ENCODE measurements at regions not wholly inside any gene's neighbourhood (a gene's known extent, or its start where the extent isn't known, plus 50 kb on each side); places are given as distances from the start of the nearest gene placed in this dataset.

- Histone ChIP-seq H3K36me3 (no peaks in the 10 kb centered on the region), H3K27me3 (replicated peaks; ENCODE audit: insufficient read depth) (no peaks in the 10 kb centered on the region), H3K27ac (no peak overlapping the region), H3K4me3 (no peak overlapping the region), H3K9me3 (no peaks in the 10 kb centered on the region), H3K4me1 (ENCODE audit: control insufficient read depth in 1 of 2, low read depth in 2 of 2) (no peaks in the 10 kb centered on the region)
- DNase-seq (ENCODE audit: low spot score) (no peak), ATAC-seq (ENCODE audit: insufficient number of reproducible peaks, low FRiP score, low read depth) (no peak)
- peak; percentile 44 for TF ChIP-seq CTCF (IDR thresholded peaks at IDR 0.05)
These were observed 802.6 kb upstream of the ALCAM start for GRCh38 chr3:104564045-104564643.

GRCh38 chr3:104566054-104566453 lies 800.7 kb upstream of the ALCAM start:
- H3K9me3 ChIP-seq, result no peaks in the 10 kb centered on the region
- no peak for ATAC-seq (ENCODE audit: insufficient number of reproducible peaks, low FRiP score, low read depth)
- H3K27ac ChIP-seq, result no peak overlapping the region

GRCh38 chr3:104575634-104576033 lies 791.1 kb upstream of the ALCAM start:
- no peaks in the 10 kb centered on the region for H3K27me3 ChIP-seq (replicated peaks; ENCODE audit: insufficient read depth)
- H3K4me3 ChIP-seq, result no peak overlapping the region
- H3K27ac ChIP-seq, result no peak overlapping the region
- DNase-seq (ENCODE audit: low spot score), result no peak
- no peak for TF ChIP-seq CTCF (IDR thresholded peaks at IDR 0.05)
- H3K4me1 ChIP-seq (ENCODE audit: control insufficient read depth in 1 of 2, low read depth in 2 of 2), result no peaks in the 10 kb centered on the region
- ATAC-seq (ENCODE audit: insufficient number of reproducible peaks, low FRiP score, low read depth), result no peak
- no peaks in the 10 kb centered on the region for H3K36me3 ChIP-seq
- H3K9me3 ChIP-seq, result peaks cover 16% of the 10 kb centered on the region

More at GRCh38 chr3:104566054-104566453, 800.7 kb upstream of the ALCAM start:
- no peaks in the 10 kb centered on the region for H3K36me3 ChIP-seq
- no peak for DNase-seq (ENCODE audit: low spot score)
- no peak for TF ChIP-seq CTCF (IDR thresholded peaks at IDR 0.05)
- H3K4me1 ChIP-seq (ENCODE audit: control insufficient read depth in 1 of 2, low read depth in 2 of 2), result no peaks in the 10 kb centered on the region
- H3K4me3 ChIP-seq, result no peak overlapping the region
- no peaks in the 10 kb centered on the region for H3K27me3 ChIP-seq (replicated peaks; ENCODE audit: insufficient read depth)

- Histone ChIP-seq H3K9me3 (peaks cover 16% of the 10 kb centered on the region), H3K4me3 (no peak overlapping the region), H3K36me3 (no peaks in the 10 kb centered on the region), H3K4me1 (ENCODE audit: control insufficient read depth in 1 of 2, low read depth in 2 of 2) (no peaks in the 10 kb centered on the region), H3K27me3 (replicated peaks; ENCODE audit: insufficient read depth) (no peaks in the 10 kb centered on the region), H3K27ac (no peak overlapping the region)
- no peak for TF ChIP-seq CTCF (IDR thresholded peaks at IDR 0.05)
- ATAC-seq (ENCODE audit: insufficient number of reproducible peaks, low FRiP score, low read depth), result no peak
- no peak for DNase-seq (ENCODE audit: low spot score)
These were observed 788.2 kb upstream of the ALCAM start for GRCh38 chr3:104578558-104578957.

DNA sequence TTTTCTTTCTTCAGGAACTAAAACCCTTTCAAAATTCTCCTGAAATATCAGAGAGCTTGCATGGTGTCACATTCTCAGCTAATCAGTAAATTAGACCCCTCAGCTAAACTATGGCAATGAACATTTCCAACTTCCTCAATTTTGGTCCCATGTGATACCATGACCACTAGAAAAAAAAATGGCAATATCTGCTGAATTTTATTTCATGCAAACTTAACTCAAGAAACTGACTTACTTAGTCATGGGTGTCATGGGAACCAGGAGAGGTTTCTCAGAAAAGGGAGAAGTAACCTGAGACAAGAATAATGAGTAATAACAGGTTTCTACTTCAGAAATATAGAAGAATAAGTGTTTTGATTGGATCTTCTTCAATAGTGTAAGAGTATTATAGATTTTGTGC lies 784.6 kb upstream of the ALCAM start:
- no peak for TF ChIP-seq CTCF (IDR thresholded peaks at IDR 0.05)
- no peak for DNase-seq (ENCODE audit: low spot score)
- Histone ChIP-seq H3K9me3 (peaks cover 5% of the 10 kb centered on the region), H3K4me1 (ENCODE audit: control insufficient read depth in 1 of 2, low read depth in 2 of 2) (no peaks in the 10 kb centered on the region), H3K36me3 (no peaks in the 10 kb centered on the region), H3K4me3 (no peak overlapping the region), H3K27ac (no peak overlapping the region), H3K27me3 (replicated peaks; ENCODE audit: insufficient read depth) (no peaks in the 10 kb centered on the region)
- ATAC-seq (ENCODE audit: insufficient number of reproducible peaks, low FRiP score, low read depth), result no peak

All from thoracic aorta (tissue), 2 donors.